ENCODE measurements at regions not wholly inside any gene's neighbourhood (a gene's known extent, or its start where the extent isn't known, plus 50 kb on each side); places are given as distances from the start of the nearest gene placed in this dataset.

- CTCF ChIA-PET: no interaction called here
- POLR2A ChIA-PET: no interaction called here
- TF ChIP-seq ZNF274 (IDR thresholded peaks at IDR 0.05; ENCODE audit: low read depth, low read length) (no peak), CEBPB (IDR thresholded peaks at IDR 0.05; ENCODE audit: low read depth) (no peak), SRF (IDR thresholded peaks at IDR 0.05; ENCODE audit: low read depth) (no peak), RAD21 (IDR thresholded peaks at IDR 0.05; ENCODE audit: low read depth) (no peak)
- no peaks in the 10 kb centered on the region for H4K20me1 ChIP-seq (ENCODE audit: insufficient read depth)
- no peaks in the 10 kb centered on the region for H3K4me1 ChIP-seq (ENCODE audit: control insufficient read depth in 1 of 2, insufficient read depth in 2 of 2, low read length in 2 of 2)
- H3K27ac ChIP-seq (ENCODE audit: low read depth, low read length): no peak overlapping the region
- peaks cover 0 to 5% of the 10 kb centered on the region in 2 experiments; a peak in 1 of 4 replicates for H3K9me3 ChIP-seq (ENCODE audit: control insufficient read depth in 1 of 2, insufficient read depth in 1 of 2, low read depth in 1 of 2, low read length in 2 of 2)
- RAD21 ChIA-PET (ENCODE audit: low non-redundant PET in 1 of 2, low total read pairs in 2 of 2, uncharacterized antibody in 2 of 2, unreplicated experiment in 2 of 2): no interaction called here
- H3K4me2 ChIP-seq (ENCODE audit: low read length): no peak overlapping the region
- intact Hi-C loops (cut with micrococcal nuclease): no loop called here
- no peaks in the 10 kb centered on the region for H3K36me3 ChIP-seq (ENCODE audit: control insufficient read depth in 1 of 2, insufficient read depth in 2 of 2, low read length in 2 of 2)
- DNase-seq (ENCODE audit: low read depth, low spot score) (no peak), ATAC-seq (no peak)
- H3K9me2 ChIP-seq (ENCODE audit: insufficient read depth): no peaks in the 10 kb centered on the region
- H3K27me3 ChIP-seq (ENCODE audit: insufficient read depth, low read length): no peaks in the 10 kb centered on the region
- H3K79me2 ChIP-seq (ENCODE audit: insufficient read depth, low read length): no peaks in the 10 kb centered on the region
- H3K4me3 ChIP-seq (replicated peaks in 1 of 2; ENCODE audit: low read depth in 1 of 2, low read length in 2 of 2): no peak overlapping the region
- no TSS peak for BruUV-seq (replicated peaks)
- no peak overlapping the region for H3K9ac ChIP-seq (ENCODE audit: low read length)
- H2AFZ ChIP-seq (ENCODE audit: low read depth, low read length, poor library complexity, severe bottlenecking): peak overlapping the region; percentile 39
Measured at GRCh38 chr15:36458411-36458810, 121.0 kb upstream of the CDIN1 start.

- ChIA-PET CTCF (no interaction called here), POLR2A (no interaction called here), RAD21 (ENCODE audit: low non-redundant PET in 1 of 2, low total read pairs in 2 of 2, uncharacterized antibody in 2 of 2, unreplicated experiment in 2 of 2) (no interaction called here)
- no peaks in the 10 kb centered on the region for H3K27me3 ChIP-seq (ENCODE audit: insufficient read depth, low read length)
- no peaks in the 10 kb centered on the region for H3K4me1 ChIP-seq (ENCODE audit: control insufficient read depth in 1 of 2, insufficient read depth in 2 of 2, low read length in 2 of 2)
- no peaks in the 10 kb centered on the region for H3K79me2 ChIP-seq (ENCODE audit: insufficient read depth, low read length)
- no TSS peak for BruUV-seq (replicated peaks)
- intact Hi-C loops (cut with micrococcal nuclease): no loop called here
- no peak overlapping the region for H3K4me2 ChIP-seq (ENCODE audit: low read length)
- DNase-seq (ENCODE audit: low read depth, low spot score) (no peak), ATAC-seq (no peak)
- no peaks in the 10 kb centered on the region for H3K36me3 ChIP-seq (ENCODE audit: control insufficient read depth in 1 of 2, insufficient read depth in 2 of 2, low read length in 2 of 2)
- H2AFZ ChIP-seq (ENCODE audit: low read depth, low read length, poor library complexity, severe bottlenecking): peak overlapping the region; percentile 20
- no peaks in the 10 kb centered on the region for H3K9me2 ChIP-seq (ENCODE audit: insufficient read depth)
- no peaks in the 10 kb centered on the region for H4K20me1 ChIP-seq (ENCODE audit: insufficient read depth)
- H3K9me3 ChIP-seq (ENCODE audit: control insufficient read depth in 1 of 2, insufficient read depth in 1 of 2, low read depth in 1 of 2, low read length in 2 of 2): peaks cover 0 to 5% of the 10 kb centered on the region in 2 experiments; a peak in 1 of 4 replicates
- TF ChIP-seq TCF7L2 (IDR thresholded peaks at IDR 0.05; ENCODE audit: borderline replicate concordance, extremely low read depth, insufficient read depth, insufficient read length) (no peak), ZBTB33 (IDR thresholded peaks at IDR 0.05; ENCODE audit: extremely low read depth, insufficient replicate concordance, low read length) (no peak), REST (IDR thresholded peaks at IDR 0.05; ENCODE audit: low read depth) (no peak)
- no peak overlapping the region for H3K4me3 ChIP-seq (replicated peaks in 1 of 2; ENCODE audit: low read depth in 1 of 2, low read length in 2 of 2)
- no peak overlapping the region for H3K9ac ChIP-seq (ENCODE audit: low read length)
- H3K27ac ChIP-seq (ENCODE audit: low read depth, low read length): no peak overlapping the region
Measured at GRCh38 chr15:36465304-36465703, 114.1 kb upstream of the CDIN1 start.

Measured in HCT116 (cell line).